ENCODE measurements at regions not wholly inside any gene's neighbourhood (a gene's known extent, or its start where the extent isn't known, plus 50 kb on each side); places are given as distances from the start of the nearest gene placed in this dataset.

- H4K20me1 ChIP-seq (ENCODE audit: low read depth, low read length), result no peaks in the 10 kb centered on the region
- H3K27me3 ChIP-seq (ENCODE audit: low read length), result no peaks in the 10 kb centered on the region
- no peaks in the 10 kb centered on the region for H3K36me3 ChIP-seq (ENCODE audit: low read length)
- TF ChIP-seq EZH2phosphoT487 (conservative IDR thresholded peaks at IDR 0.05; ENCODE audit: low read length) (no peak), CTCF (IDR thresholded peaks at IDR 0.05; ENCODE audit: insufficient read depth, low read length, poor library complexity, severe bottlenecking) (no peak)
- H3K4me2 ChIP-seq (ENCODE audit: low read depth, low read length, poor library complexity, severe bottlenecking), result no peak overlapping the region
- H3K9me3 ChIP-seq (ENCODE audit: insufficient read depth, low read length), result no peaks in the 10 kb centered on the region
- H3K27ac ChIP-seq (ENCODE audit: low read depth, low read length), result no peak overlapping the region
- H3K4me3 ChIP-seq (ENCODE audit: insufficient read depth, low read length, poor library complexity, severe bottlenecking), result no peak overlapping the region
- no peak overlapping the region for H3K9ac ChIP-seq (ENCODE audit: low read length)
- H2AFZ ChIP-seq (ENCODE audit: low read depth, low read length, severe bottlenecking), result no peak overlapping the region
- H3K79me2 ChIP-seq (ENCODE audit: insufficient read depth, low read length), result no peaks in the 10 kb centered on the region
- H3K9me2 ChIP-seq (replicated peaks; ENCODE audit: insufficient read depth, low read length), result no peaks in the 10 kb centered on the region
- H3F3A ChIP-seq (ENCODE audit: insufficient read depth), result no peaks in the 10 kb centered on the region
Measured at GRCh38 chr6:164246082-164246481, 831.6 kb downstream of the QKI start.

DNA sequence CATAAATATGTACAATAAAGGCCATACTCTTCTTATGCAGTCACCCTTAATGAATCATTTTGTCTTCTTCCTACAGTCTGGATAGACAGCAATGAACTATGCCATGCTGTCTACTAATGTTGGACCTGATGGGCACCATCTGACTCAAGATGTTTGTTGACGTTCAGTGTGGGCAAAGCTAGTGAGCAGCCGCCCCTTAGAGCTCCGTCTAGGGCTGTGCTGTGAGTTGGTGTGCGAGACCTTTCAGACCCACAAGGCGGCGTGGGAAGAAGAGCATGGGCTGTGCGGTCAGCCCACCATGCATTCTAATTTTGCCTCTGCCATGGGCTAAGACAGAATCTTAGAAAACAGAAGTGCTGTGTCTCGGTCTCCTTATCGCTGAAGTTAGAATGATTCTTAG is 829.4 kb downstream of the QKI start:
- H3K27ac ChIP-seq (ENCODE audit: low read depth, low read length), result no peak overlapping the region
- H3K27me3 ChIP-seq (ENCODE audit: low read length), result no peaks in the 10 kb centered on the region
- no peak for TF ChIP-seq CTCF (IDR thresholded peaks at IDR 0.05; ENCODE audit: insufficient read depth, low read length, poor library complexity, severe bottlenecking)
- no peak for TF ChIP-seq EZH2phosphoT487 (conservative IDR thresholded peaks at IDR 0.05; ENCODE audit: low read length)
- H3K4me2 ChIP-seq (ENCODE audit: low read depth, low read length, poor library complexity, severe bottlenecking), result no peak overlapping the region
- H3K9me3 ChIP-seq (ENCODE audit: insufficient read depth, low read length), result no peaks in the 10 kb centered on the region
- H3K79me2 ChIP-seq (ENCODE audit: insufficient read depth, low read length), result no peaks in the 10 kb centered on the region
- H3K9me2 ChIP-seq (replicated peaks; ENCODE audit: insufficient read depth, low read length), result no peaks in the 10 kb centered on the region
- no peaks in the 10 kb centered on the region for H3F3A ChIP-seq (ENCODE audit: insufficient read depth)
- no peak overlapping the region for H3K4me3 ChIP-seq (ENCODE audit: insufficient read depth, low read length, poor library complexity, severe bottlenecking)
- H3K36me3 ChIP-seq (ENCODE audit: low read length), result no peaks in the 10 kb centered on the region
- no peaks in the 10 kb centered on the region for H4K20me1 ChIP-seq (ENCODE audit: low read depth, low read length)
- H3K9ac ChIP-seq (ENCODE audit: low read length), result no peak overlapping the region
- H2AFZ ChIP-seq (ENCODE audit: low read depth, low read length, severe bottlenecking), result no peak overlapping the region

DNA sequence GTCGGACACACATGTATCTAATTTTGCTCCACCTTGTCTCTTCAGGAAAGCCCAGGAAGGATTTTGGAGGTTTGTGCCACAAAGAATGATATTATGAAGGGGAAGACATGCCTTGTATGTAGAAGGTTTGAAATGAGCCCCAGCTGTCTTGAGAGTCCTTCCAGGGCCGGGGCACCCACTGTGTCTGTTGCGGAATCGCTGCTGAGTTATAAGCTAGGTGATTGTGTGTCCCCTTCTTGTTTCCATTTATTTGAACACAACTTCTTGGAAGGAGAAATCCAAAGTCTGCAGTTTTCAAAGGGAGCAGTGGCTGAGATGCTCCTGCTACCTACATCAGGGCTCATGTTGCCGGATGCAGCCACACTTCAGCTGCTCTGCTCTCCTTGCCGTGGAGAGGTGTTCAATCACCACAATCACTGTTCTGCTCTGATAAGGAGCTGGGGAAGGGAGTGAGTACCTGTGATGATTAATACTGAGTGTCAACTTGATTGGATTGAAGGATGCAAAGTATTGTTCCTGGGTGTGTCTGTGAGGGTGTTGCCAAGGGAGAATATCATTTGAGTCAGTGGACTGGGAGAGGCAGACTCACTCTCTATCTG is 828.6 kb downstream of the QKI start:
- no peaks in the 10 kb centered on the region for H3K79me2 ChIP-seq (ENCODE audit: insufficient read depth, low read length)
- no peak overlapping the region for H3K27ac ChIP-seq (ENCODE audit: low read depth, low read length)
- no peak for TF ChIP-seq EZH2phosphoT487 (conservative IDR thresholded peaks at IDR 0.05; ENCODE audit: low read length)
- no peak for TF ChIP-seq CTCF (IDR thresholded peaks at IDR 0.05; ENCODE audit: insufficient read depth, low read length, poor library complexity, severe bottlenecking)

More for the DNA sequence above, 828.6 kb downstream of the QKI start:
- no peak overlapping the region for H2AFZ ChIP-seq (ENCODE audit: low read depth, low read length, severe bottlenecking)
- H3K4me3 ChIP-seq (ENCODE audit: insufficient read depth, low read length, poor library complexity, severe bottlenecking), result no peak overlapping the region
- H3K9me3 ChIP-seq (ENCODE audit: insufficient read depth, low read length), result no peaks in the 10 kb centered on the region
- H3K9me2 ChIP-seq (replicated peaks; ENCODE audit: insufficient read depth, low read length), result no peaks in the 10 kb centered on the region
- H3F3A ChIP-seq (ENCODE audit: insufficient read depth), result no peaks in the 10 kb centered on the region
- H3K4me2 ChIP-seq (ENCODE audit: low read depth, low read length, poor library complexity, severe bottlenecking), result no peak overlapping the region
- H3K27me3 ChIP-seq (ENCODE audit: low read length), result no peaks in the 10 kb centered on the region
- no peaks in the 10 kb centered on the region for H3K36me3 ChIP-seq (ENCODE audit: low read length)
- H3K9ac ChIP-seq (ENCODE audit: low read length), result no peak overlapping the region
- H4K20me1 ChIP-seq (ENCODE audit: low read depth, low read length), result no peaks in the 10 kb centered on the region
